ENCODE measurements at regions not wholly inside any gene's neighbourhood (a gene's known extent, or its start where the extent isn't known, plus 50 kb on each side); places are given as distances from the start of the nearest gene placed in this dataset.
"Not testable (repeated sequence)": the region's sequence is repeated elsewhere in the genome, so short reads cannot be mapped to it uniquely, and the experiment has no call there.

DNA sequence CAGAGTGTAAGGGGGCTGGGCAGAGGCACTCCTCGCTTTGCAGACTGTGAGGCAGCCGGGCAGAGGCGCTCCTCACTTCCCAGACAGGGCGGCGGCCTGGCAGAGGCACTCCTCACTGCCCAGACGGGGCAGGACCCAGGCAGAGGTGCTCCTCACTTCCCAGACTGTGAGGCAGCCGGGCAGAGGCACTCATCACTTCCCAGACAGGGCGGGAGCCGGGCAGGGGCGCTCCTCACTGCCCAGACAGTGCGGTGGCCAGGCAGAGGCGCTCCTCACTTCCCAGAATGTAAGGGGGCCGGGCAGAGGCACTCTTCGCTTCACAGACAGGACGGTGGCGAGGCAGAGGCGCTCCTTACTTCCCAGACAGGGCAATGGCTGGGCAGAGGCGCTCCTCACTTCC lies 442.5 kb downstream of the SPATA31D1 start:
- Histone ChIP-seq H3K27ac (ENCODE audit: low read depth, low read length) (no peak overlapping the region), H3K4me1 (ENCODE audit: insufficient read depth, low read length) (no peaks in the 10 kb centered on the region), H3K9me3 (ENCODE audit: control insufficient read depth in 1 of 2, low read length in 2 of 2) (no peaks in the 10 kb centered on the region), H3K27me3 (ENCODE audit: insufficient read depth, low read length) (no peaks in the 10 kb centered on the region), H3K4me3 (ENCODE audit: low read length in 2 of 2) (no peak overlapping the region), H3K36me3 (ENCODE audit: insufficient read depth, low read length) (no peaks in the 10 kb centered on the region)
- intact Hi-C loops (cut with micrococcal nuclease): no loop called here
- no peak overlapping the region for H3K27ac Mint-ChIP-seq
- peaks cover 0 to 37% (median 8%) of the 10 kb centered on the region in 8 donors for H3K9me3 Mint-ChIP-seq
- no peaks in the 10 kb centered on the region for H3K4me1 Mint-ChIP-seq
- POLR2A ChIA-PET (ENCODE audit: partially characterized antibody): no interaction called here
- H3K4me3 Mint-ChIP-seq: no peak overlapping the region
- no peaks in the 10 kb centered on the region for H3K27me3 Mint-ChIP-seq
- H3K36me3 Mint-ChIP-seq: peaks cover 0 to 4% of the 10 kb centered on the region in 2 donors
- CTCF ChIA-PET (ENCODE audit: partially characterized antibody): no interaction called here
- DNase-seq: no peak

DNA sequence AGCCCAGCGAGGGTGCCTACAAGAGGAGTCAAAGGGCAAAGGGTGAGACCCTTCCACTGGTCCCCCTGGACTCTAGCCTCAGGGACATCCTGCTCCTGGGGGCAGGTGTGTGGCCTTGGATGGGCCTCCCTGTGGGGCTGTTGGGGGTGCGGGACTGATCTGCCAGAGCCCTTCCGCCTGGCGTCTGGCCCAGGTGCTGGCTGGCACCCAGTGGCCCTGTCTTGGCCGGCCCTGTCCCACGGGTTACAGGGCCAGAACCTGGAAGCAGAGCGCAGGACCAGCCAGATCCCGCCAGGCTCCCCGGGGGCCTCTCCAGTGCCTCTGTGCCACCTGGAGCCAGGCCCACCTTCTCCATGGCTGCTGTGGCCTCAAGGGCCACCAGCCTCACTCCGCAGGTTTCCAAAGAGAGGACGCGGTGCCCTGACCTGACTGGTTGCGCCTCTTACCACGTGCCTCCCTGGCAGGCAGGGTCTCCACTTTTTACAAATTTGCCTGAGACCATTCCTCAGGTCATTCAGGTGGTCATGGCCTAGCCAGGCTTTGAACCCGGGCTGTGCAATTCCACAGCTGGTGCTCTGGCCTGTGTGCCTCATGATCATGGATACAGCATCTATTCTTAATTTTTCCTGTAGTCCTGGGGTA lies 444.8 kb downstream of the SPATA31D1 start:
- DNase-seq; H3K4me1 ChIP-seq (ENCODE audit: insufficient read depth, low read length); H3K4me3 Mint-ChIP-seq; H3K27ac ChIP-seq (ENCODE audit: low read depth, low read length); CTCF ChIA-PET (ENCODE audit: partially characterized antibody); H3K36me3 Mint-ChIP-seq; H3K27me3 ChIP-seq (ENCODE audit: insufficient read depth, low read length); H3K4me1 Mint-ChIP-seq; H3K4me3 ChIP-seq (ENCODE audit: low read length in 2 of 2); POLR2A ChIA-PET (ENCODE audit: partially characterized antibody); H3K27me3 Mint-ChIP-seq; intact Hi-C loops (cut with micrococcal nuclease); H3K9me3 ChIP-seq (ENCODE audit: control insufficient read depth in 1 of 2, low read length in 2 of 2); H3K36me3 ChIP-seq (ENCODE audit: insufficient read depth, low read length); H3K27ac Mint-ChIP-seq: not testable (repeated sequence)
- H3K9me3 Mint-ChIP-seq: peaks cover 2 to 49% (median 14%) of the 10 kb centered on the region in 8 donors

DNA sequence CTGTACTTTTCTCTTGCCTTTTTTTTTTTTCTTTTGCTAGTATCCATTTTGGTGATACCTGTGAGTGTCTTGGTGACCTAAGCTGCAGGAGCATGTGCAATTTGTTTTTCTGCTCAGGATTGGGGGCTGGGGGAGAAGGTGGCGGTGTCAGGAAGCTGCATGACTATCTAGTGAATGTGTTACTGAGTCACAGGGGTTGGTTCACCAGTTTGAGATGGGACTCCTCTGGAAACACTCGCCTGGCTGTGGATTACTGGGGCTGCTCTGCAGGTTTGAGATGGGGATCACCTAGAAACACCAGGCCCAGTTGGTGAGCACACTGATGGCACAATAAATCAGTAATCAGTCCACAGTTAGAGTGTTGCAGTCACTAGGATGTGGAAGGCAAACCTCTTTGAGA lies 447.9 kb downstream of the SPATA31D1 start:
- H3K9me3 Mint-ChIP-seq: peaks cover 7 to 53% (median 27%) of the 10 kb centered on the region in 8 donors
- no peak overlapping the region for H3K27ac Mint-ChIP-seq
- H3K27me3 ChIP-seq (ENCODE audit: insufficient read depth, low read length): no peaks in the 10 kb centered on the region
- H3K4me3 ChIP-seq (ENCODE audit: low read length in 2 of 2): no peak overlapping the region
- no peak for DNase-seq
- no peaks in the 10 kb centered on the region for H3K36me3 Mint-ChIP-seq
- POLR2A ChIA-PET (ENCODE audit: partially characterized antibody): no interaction called here
- intact Hi-C loops (cut with micrococcal nuclease): no loop called here
- no peaks in the 10 kb centered on the region for H3K36me3 ChIP-seq (ENCODE audit: insufficient read depth, low read length)
- H3K4me1 Mint-ChIP-seq: no peaks in the 10 kb centered on the region
- no peak overlapping the region for H3K4me3 Mint-ChIP-seq
- H3K4me1 ChIP-seq (ENCODE audit: insufficient read depth, low read length): no peaks in the 10 kb centered on the region
- no peak overlapping the region for H3K27ac ChIP-seq (ENCODE audit: low read depth, low read length)
- no peaks in the 10 kb centered on the region for H3K27me3 Mint-ChIP-seq
- CTCF ChIA-PET (ENCODE audit: partially characterized antibody): no interaction called here
- no peaks in the 10 kb centered on the region for H3K9me3 ChIP-seq (ENCODE audit: control insufficient read depth in 1 of 2, low read length in 2 of 2)

DNA sequence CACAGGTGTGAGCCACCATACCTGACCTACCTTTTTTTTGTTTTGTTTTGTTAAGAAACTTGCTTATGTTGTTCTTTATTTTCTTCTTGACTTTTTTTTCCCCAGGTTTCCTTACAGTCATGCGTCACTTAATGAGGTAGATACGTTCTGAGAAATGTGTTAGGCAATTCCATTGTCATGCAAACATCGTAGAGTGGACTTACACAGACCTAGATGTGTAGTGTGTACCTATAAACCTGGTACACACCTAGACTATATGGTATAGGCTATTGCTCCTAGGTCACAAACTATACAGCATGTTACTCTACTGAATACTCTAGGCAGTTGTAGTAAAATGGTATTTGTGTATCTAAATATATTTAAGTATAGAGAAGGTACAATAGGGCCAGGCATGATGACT lies 448.6 kb downstream of the SPATA31D1 start:
- H3K9me3 Mint-ChIP-seq: peaks cover 9 to 55% (median 28%) of the 10 kb centered on the region in 8 donors
- H3K27ac Mint-ChIP-seq; intact Hi-C loops (cut with micrococcal nuclease); H3K27ac ChIP-seq (ENCODE audit: low read depth, low read length); H3K27me3 Mint-ChIP-seq; H3K4me1 Mint-ChIP-seq; H3K4me3 ChIP-seq (ENCODE audit: low read length in 2 of 2); H3K4me1 ChIP-seq (ENCODE audit: insufficient read depth, low read length); DNase-seq; H3K36me3 ChIP-seq (ENCODE audit: insufficient read depth, low read length); H3K27me3 ChIP-seq (ENCODE audit: insufficient read depth, low read length); H3K9me3 ChIP-seq (ENCODE audit: control insufficient read depth in 1 of 2, low read length in 2 of 2); H3K36me3 Mint-ChIP-seq; CTCF ChIA-PET (ENCODE audit: partially characterized antibody); POLR2A ChIA-PET (ENCODE audit: partially characterized antibody); H3K4me3 Mint-ChIP-seq: not testable (repeated sequence)

DNA sequence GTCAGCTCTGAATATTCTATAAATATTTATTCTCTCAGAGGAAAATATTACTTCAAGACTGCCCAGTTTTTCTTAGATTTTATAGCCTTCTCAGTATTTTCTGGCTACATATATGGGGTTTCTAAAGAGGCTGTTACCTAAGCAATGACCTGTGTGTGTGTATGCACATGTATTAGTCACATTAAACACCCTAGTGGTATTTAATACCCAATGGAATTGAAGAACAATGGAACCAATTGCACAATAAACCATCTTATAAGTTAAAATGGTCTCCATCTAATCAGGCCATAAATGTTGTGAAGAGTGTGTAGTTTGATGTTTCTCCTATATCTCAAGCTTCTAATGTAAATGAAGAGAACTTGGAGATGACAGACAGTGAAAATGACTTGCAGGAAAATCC lies 450.0 kb downstream of the SPATA31D1 start:
- Histone ChIP-seq H3K4me1 (ENCODE audit: insufficient read depth, low read length) (no peaks in the 10 kb centered on the region), H3K27me3 (ENCODE audit: insufficient read depth, low read length) (no peaks in the 10 kb centered on the region), H3K27ac (ENCODE audit: low read depth, low read length) (no peak overlapping the region), H3K9me3 (ENCODE audit: control insufficient read depth in 1 of 2, low read length in 2 of 2) (no peaks in the 10 kb centered on the region), H3K4me3 (ENCODE audit: low read length in 2 of 2) (no peak overlapping the region), H3K36me3 (ENCODE audit: insufficient read depth, low read length) (no peaks in the 10 kb centered on the region)
- intact Hi-C loops (cut with micrococcal nuclease): no loop called here
- Mint-ChIP-seq H3K27me3 (no peaks in the 10 kb centered on the region), H3K4me1 (no peaks in the 10 kb centered on the region), H3K9me3 (peaks cover 11 to 65% (median 32%) of the 10 kb centered on the region in 8 donors), H3K27ac (no peak overlapping the region), H3K36me3 (no peaks in the 10 kb centered on the region), H3K4me3 (no peak overlapping the region)
- ChIA-PET POLR2A (ENCODE audit: partially characterized antibody) (no interaction called here), CTCF (ENCODE audit: partially characterized antibody) (no interaction called here)
- no peak for DNase-seq

DNA sequence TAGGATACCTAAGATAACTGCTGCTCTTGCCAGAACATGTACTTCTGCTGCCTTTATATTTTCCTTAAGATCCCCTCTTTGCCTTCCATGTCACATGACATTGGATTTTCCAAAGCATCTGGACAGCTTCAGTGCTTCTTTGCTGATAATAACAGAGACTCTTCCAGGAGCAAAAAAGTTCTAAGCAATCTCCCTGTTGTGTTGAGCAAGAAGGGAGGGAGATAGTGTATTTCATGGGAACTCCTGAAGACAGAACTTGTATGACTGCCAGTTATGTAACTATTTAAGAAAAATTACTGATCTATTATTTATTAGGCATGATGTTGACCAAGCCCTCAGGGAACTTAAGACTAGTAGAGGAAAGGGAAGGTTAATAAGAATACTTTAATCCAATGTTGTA lies 454.7 kb downstream of the SPATA31D1 start:
- POLR2A ChIA-PET (ENCODE audit: partially characterized antibody): no interaction called here
- no peak overlapping the region for H3K4me3 ChIP-seq (ENCODE audit: low read length in 2 of 2)
- no peak overlapping the region for H3K27ac Mint-ChIP-seq
- no peak overlapping the region for H3K4me3 Mint-ChIP-seq
- peaks cover 0 to 4% of the 10 kb centered on the region in 2 donors for H3K9me3 ChIP-seq (ENCODE audit: control insufficient read depth in 1 of 2, low read length in 2 of 2)
- CTCF ChIA-PET (ENCODE audit: partially characterized antibody): no interaction called here
- intact Hi-C loops (cut with micrococcal nuclease): no loop called here
- H3K36me3 Mint-ChIP-seq: no peaks in the 10 kb centered on the region
- no peak for DNase-seq
- H3K27ac ChIP-seq (ENCODE audit: low read depth, low read length): no peak overlapping the region
- H3K9me3 Mint-ChIP-seq: peaks cover 14 to 54% (median 26%) of the 10 kb centered on the region in 8 donors
- H3K36me3 ChIP-seq (ENCODE audit: insufficient read depth, low read length): no peaks in the 10 kb centered on the region
- H3K4me1 ChIP-seq (ENCODE audit: insufficient read depth, low read length): no peaks in the 10 kb centered on the region
- no peaks in the 10 kb centered on the region for H3K4me1 Mint-ChIP-seq
- no peaks in the 10 kb centered on the region for H3K27me3 ChIP-seq (ENCODE audit: insufficient read depth, low read length)
- H3K27me3 Mint-ChIP-seq: no peaks in the 10 kb centered on the region

DNA sequence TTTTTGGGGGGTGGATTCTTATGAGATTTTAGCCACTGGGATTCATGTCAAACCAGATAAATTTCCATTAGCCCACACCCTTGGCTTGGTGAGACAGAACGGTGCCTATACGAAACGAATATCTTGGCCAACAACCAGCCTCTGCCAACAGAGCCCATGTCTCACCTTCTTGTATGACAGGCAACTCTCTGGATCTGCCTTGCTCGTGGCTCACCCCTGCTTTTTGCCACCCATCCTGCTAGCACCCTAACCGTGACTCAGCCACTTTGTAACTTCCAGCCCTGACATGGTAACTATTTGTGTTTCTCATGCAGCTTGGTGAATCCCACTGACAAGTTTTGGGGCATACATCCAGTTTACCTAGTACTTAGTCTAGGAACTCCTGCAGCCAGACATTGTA lies 457.0 kb downstream of the SPATA31D1 start:
- Mint-ChIP-seq H3K9me3 (peaks cover 7 to 52% (median 19%) of the 10 kb centered on the region in 8 donors), H3K36me3 (no peaks in the 10 kb centered on the region), H3K4me1 (no peaks in the 10 kb centered on the region), H3K4me3 (no peak overlapping the region), H3K27ac (no peak overlapping the region), H3K27me3 (no peaks in the 10 kb centered on the region)
- ChIA-PET POLR2A (ENCODE audit: partially characterized antibody) (no interaction called here), CTCF (ENCODE audit: partially characterized antibody) (no interaction called here)
- Histone ChIP-seq H3K36me3 (ENCODE audit: insufficient read depth, low read length) (no peaks in the 10 kb centered on the region), H3K4me1 (ENCODE audit: insufficient read depth, low read length) (no peaks in the 10 kb centered on the region), H3K9me3 (ENCODE audit: control insufficient read depth in 1 of 2, low read length in 2 of 2) (peaks cover 0 to 4% of the 10 kb centered on the region in 2 donors), H3K27me3 (ENCODE audit: insufficient read depth, low read length) (no peaks in the 10 kb centered on the region), H3K27ac (ENCODE audit: low read depth, low read length) (no peak overlapping the region), H3K4me3 (ENCODE audit: low read length in 2 of 2) (no peak overlapping the region)
- DNase-seq: no peak
- intact Hi-C loops (cut with micrococcal nuclease): no loop called here

DNA sequence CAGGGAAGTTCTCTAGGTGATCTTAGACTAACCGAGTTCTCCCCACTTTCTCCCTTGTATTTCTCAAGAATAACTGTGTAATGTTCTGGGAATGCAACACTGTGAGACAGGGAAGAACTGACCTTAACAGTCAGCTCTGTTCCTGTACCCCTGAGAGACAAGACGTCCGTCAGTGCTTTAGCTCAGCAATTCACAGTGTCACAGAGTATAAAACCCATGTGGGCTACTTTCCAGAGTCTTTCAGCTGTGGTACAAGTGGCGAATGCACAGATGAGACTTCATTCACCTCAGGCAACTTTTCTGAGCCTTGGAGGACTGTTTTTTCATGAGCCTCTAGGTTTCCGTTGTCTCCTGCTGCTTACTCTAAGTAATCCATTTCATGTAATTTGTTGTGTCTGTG lies 458.8 kb downstream of the SPATA31D1 start:
- no peak overlapping the region for H3K27ac Mint-ChIP-seq
- POLR2A ChIA-PET (ENCODE audit: partially characterized antibody): no interaction called here
- Histone ChIP-seq H3K4me3 (ENCODE audit: low read length in 2 of 2) (no peak overlapping the region), H3K36me3 (ENCODE audit: insufficient read depth, low read length) (no peaks in the 10 kb centered on the region), H3K27me3 (ENCODE audit: insufficient read depth, low read length) (no peaks in the 10 kb centered on the region), H3K9me3 (ENCODE audit: control insufficient read depth in 1 of 2, low read length in 2 of 2) (peaks cover 0 to 4% of the 10 kb centered on the region in 2 donors), H3K4me1 (ENCODE audit: insufficient read depth, low read length) (no peaks in the 10 kb centered on the region), H3K27ac (ENCODE audit: low read depth, low read length) (no peak overlapping the region)
- CTCF ChIA-PET (ENCODE audit: partially characterized antibody): no interaction called here
- no peak overlapping the region for H3K4me3 Mint-ChIP-seq
- H3K27me3 Mint-ChIP-seq: no peaks in the 10 kb centered on the region
- H3K4me1 Mint-ChIP-seq: no peaks in the 10 kb centered on the region
- DNase-seq: no peak
- H3K36me3 Mint-ChIP-seq: no peaks in the 10 kb centered on the region
- intact Hi-C loops (cut with micrococcal nuclease): no loop called here
- H3K9me3 Mint-ChIP-seq: peaks cover 7 to 49% (median 20%) of the 10 kb centered on the region in 8 donors
